ENCODE measurements at regions not wholly inside any gene's neighbourhood (a gene's known extent, or its start where the extent isn't known, plus 50 kb on each side); places are given as distances from the start of the nearest gene placed in this dataset.
"Not testable (repeated sequence)": the region's sequence is repeated elsewhere in the genome, so short reads cannot be mapped to it uniquely, and the experiment has no call there.

DNA sequence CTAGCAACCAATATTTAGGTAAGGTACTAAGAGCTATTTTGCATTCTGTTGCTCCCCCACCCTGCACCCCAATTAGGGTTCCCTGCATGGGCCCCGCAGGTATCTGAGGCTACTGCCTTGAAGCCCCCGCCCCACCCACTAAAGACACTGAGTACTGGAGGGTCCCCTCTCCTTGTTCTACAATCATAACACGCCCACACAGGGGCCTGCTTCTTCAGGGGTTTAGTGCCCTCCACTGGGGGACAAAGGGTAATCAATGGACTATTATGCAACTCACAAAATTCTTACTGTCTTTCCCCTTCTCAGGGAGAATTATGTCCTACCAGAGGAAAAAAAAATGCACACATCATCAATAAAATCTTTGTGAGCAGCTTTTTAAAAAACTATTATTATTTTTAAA lies 113.1 kb downstream of the ATP6V0E2 start:
- not testable (repeated sequence) for H3K4me3 ChIP-seq (replicated peaks; ENCODE audit: low read depth, low read length); DNase-seq (ENCODE audit: low read depth)

DNA sequence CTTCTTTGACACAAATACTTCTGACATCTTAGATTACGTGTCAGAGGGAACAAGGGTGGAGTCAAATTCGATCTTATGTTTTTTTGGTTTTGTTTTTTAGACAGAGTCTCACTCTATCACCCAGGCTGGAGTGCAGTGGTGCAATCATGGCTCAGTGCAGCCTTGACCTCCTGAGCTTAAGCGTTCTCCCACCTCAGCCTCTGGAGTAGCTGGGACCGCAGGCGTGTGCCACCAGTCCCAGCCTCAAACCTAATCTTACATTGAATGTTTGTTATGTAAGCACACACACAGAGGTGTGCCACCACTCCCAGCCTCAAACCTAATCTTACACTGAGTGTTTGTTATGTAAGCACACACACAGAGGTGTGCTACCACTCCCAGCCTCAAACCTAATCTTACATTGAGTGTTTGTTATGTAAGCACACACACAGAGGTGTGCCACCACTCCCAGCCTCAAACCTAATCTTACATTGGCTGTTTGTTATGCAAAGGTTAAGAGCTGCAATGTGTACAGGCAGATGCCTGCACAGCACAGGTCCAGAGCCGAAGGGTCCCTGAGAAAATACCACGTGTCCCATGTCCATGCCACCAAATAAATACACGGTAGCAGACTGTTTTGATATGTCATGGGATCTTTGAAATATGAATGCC lies 118.0 kb downstream of the ATP6V0E2 start:
- not testable (repeated sequence) for H3K4me3 ChIP-seq (replicated peaks; ENCODE audit: low read depth, low read length); DNase-seq (ENCODE audit: low read depth)

DNA sequence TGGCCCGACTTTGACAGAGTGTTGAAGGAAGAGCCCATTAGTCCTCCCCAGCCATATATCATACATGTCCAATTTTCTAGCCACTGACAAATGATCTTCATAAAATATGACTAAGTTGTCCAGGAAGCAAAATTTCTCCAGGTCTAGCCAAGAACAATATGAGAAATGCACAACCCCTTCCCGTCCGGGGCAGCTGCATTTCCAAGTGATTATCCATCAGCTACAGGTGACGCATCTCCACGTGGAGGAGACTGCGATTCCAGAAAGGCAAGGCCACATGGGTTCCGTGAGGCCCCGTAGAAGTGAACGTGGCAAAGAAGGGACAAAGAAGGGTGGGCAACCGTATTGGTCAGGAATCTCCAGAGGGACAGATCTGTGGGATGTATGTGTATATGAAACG lies 118.6 kb downstream of the ATP6V0E2 start:
- H3K4me3 ChIP-seq (replicated peaks; ENCODE audit: low read depth, low read length); DNase-seq (ENCODE audit: low read depth): not testable (repeated sequence)

DNA sequence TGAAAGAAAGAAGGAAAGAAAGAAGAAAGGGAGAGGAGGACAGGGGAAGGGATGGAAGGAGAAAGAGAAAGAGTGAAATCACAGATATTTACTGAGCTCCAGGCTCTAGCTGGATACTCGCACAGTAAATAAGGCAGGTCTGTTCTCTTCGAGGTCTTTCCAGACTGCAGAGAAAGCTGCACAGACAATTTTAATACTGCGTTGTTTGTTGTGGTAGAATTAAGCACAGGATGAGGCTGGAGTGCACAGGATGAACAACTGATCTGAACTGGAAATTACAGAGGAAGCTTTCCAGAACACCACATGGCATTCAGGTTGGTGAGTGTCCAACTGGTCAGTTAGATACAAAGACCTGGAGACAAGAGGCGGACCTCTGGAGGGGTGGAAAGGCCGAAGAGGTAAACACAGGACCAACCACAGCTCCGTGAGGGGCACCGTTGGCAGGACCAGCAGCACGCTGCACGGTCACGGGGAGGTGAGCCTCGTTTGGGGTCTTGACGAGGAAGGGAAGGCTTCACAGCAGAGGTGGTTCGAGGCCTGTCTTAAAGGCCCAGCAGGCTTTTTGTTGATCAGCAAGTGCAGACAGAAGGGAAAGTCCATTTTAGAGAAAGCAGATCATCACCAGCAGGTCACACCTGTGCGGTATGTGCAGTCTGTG lies 121.7 kb downstream of the ATP6V0E2 start:
- not testable (repeated sequence) for H3K4me3 ChIP-seq (replicated peaks; ENCODE audit: low read depth, low read length); DNase-seq (ENCODE audit: low read depth)

DNA sequence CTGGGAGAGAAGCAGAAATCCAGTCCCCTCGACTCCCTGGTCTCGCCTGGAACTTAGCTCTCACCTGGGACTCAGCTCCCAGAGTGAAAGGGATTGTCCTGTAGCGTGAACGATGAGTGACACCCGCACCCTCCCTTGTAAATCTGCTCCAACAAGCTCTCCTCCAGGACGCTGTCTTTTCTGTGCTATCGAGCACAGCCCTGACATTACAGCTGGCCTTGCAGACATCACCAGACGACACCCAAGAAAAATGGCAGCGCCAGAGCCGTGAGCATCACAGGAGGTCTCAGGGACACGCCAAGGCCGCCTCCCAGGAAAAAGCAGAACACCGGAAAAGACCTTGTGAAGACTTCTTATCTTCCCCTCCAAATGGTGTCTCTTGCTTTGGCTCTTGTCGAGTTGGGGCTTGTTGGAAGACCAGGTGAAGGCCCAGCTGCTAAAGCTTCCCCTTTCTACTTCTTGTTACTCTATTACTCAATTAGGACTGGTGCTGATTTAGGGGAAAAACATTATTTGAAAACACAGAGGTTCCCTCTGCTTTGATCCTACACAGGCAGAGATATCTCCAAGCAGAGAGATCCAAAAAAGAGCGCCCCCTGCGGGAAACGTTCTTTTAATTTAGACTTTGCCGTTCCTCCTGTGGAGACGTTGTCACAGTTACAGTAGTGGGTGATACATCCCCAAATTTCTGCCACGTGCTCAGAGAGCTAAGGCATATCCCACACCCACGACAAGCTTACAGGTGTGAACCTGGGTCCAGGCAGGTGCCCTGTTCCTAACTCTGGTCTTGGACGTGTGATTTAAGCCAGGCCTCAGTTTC lies 127.2 kb downstream of the ATP6V0E2 start:
- H3K4me3 ChIP-seq (replicated peaks; ENCODE audit: low read depth, low read length); DNase-seq (ENCODE audit: low read depth): not testable (repeated sequence)

DNA sequence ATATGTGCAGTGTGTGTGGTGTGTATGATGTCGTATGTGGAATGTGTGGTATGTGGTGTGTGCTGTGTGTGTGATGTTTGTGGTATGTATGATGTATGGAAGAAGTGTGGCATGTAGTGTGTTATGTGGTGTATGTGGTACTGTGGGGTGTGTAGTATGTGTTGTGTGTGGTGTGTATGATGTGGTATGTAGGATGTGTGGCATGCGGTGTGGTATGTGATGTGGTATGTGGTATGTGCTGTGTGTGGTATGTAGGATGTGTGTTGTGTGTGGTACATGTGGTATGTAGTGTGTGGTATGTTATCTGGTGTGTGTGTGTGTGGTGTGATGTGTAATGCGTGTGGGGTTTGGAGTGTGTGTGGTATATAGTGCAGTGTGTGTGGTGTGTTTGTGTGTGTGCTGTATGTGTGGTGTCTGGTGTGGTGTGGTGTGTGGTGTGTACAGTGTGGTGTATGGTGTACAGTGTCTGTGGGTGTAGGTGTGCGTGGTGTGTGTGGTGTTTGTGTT lies 129.6 kb downstream of the ATP6V0E2 start:
- H3K4me3 ChIP-seq (replicated peaks; ENCODE audit: low read depth, low read length) = no peak overlapping the region
- DNase-seq (ENCODE audit: low read depth) = no peak
- TF ChIP-seq, protein P1, sequence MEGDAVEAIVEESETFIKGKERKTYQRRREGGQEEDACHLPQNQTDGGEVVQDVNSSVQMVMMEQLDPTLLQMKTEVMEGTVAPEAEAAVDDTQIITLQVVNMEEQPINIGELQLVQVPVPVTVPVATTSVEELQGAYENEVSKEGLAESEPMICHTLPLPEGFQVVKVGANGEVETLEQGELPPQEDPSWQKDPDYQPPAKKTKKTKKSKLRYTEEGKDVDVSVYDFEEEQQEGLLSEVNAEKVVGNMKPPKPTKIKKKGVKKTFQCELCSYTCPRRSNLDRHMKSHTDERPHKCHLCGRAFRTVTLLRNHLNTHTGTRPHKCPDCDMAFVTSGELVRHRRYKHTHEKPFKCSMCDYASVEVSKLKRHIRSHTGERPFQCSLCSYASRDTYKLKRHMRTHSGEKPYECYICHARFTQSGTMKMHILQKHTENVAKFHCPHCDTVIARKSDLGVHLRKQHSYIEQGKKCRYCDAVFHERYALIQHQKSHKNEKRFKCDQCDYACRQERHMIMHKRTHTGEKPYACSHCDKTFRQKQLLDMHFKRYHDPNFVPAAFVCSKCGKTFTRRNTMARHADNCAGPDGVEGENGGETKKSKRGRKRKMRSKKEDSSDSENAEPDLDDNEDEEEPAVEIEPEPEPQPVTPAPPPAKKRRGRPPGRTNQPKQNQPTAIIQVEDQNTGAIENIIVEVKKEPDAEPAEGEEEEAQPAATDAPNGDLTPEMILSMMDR (IDR thresholded peaks at IDR 0.05; ENCODE audit: low read length, missing control alignments) = no peak

DNA sequence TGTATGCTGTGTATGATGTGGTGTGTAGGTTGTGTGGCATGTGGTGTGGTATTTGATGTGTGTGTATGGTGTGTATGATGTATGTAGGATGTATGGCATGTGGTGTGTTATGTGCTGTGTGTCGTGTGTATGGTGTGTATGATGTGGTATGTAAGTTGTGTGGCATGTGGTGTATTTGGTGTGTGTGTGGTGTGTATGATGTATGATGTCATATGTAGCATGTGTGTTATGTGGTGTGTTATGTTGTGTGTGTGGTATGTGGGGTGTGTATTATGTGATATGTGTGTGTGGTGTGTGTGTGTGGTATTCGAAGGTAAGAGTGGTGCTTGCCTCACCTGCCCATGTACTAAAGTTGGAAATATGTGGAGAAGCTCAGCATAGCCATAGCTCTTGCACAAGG lies 130.2 kb downstream of the ATP6V0E2 start:
- H3K4me3 ChIP-seq (replicated peaks; ENCODE audit: low read depth, low read length); DNase-seq (ENCODE audit: low read depth): not testable (repeated sequence)

DNA sequence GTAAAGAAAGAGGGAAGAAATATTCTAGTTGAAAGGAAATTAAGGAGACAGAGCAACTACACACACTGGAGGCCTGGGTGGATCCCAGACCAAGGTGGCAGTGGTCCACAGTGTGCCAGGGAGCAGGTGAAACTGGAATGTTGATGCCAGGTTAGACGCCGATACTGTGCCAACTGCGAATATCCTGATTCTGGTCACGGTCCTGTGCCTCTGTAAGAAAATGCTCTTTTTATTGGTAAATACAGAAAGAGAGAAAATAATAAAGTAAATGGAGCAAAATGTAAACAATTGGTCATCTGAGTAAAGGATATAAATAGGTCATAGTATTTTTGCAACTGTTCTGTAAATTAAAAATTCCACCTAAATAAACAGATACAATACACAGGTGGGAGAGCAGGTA lies 131.1 kb downstream of the ATP6V0E2 start:
- DNase-seq (ENCODE audit: low read depth); H3K4me3 ChIP-seq (replicated peaks; ENCODE audit: low read depth, low read length): not testable (repeated sequence)

DNA sequence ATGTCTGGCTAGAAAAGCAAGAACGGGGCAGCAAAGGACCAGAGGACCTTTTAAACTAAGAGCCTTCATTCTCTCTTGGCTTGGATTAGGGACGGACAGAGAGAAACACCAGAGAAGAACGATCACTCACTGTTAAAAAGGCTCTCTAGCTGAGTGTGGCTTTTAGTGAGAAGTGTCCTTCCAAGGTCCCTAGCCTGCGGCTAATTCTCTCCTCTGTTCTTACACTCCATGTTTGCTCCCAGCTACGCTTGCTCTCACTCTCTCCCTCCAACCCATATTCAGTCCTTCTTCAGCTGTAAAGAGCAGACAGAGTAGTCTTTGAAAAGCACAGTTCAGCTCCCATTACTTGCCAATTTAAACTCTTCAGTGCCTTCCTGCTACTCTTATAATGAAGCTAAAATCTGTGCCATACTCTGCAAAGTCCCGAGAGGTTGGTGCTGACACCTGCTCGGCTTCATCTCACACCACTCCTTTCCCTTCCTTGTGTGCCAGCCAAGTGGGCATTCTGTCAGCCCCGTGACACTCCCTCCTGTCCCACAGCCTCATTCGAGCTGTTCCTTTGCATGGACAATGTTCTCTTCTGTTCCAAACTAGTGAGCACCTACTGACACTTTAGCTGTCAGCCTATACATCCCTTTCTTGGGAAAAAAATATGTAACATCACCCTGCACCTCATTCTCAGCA lies 136.0 kb downstream of the ATP6V0E2 start:
- not testable (repeated sequence) for H3K4me3 ChIP-seq (replicated peaks; ENCODE audit: low read depth, low read length)

DNA sequence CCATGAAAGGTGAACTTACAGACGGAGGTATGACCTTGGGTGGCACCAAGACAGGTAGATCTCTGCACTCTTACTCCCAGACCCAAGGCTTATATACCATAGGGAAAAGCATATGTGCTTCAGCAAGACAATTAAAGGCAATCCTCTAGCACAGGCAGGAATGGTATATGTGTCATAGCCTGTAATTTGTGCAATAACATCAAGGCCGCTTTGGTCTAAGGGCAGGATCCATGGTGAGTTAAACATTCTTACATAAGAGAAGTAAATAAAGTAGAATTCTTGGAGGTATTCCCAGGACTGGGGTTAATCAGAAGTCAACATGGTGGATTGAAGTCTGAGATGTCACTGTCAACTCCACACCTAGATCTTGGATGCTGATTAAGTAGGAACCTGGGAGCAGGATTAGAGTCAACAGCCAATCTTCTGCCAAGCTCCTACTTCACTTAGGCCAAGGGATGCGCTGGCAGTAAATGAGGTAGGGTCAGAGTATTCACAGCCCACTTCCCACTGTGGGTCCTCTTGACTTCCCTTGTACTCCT lies 143.0 kb downstream of the ATP6V0E2 start:
- H3K4me3 ChIP-seq (replicated peaks; ENCODE audit: low read depth, low read length); DNase-seq (ENCODE audit: low read depth): not testable (repeated sequence)

More for the DNA sequence above, 136.0 kb downstream of the ATP6V0E2 start:
- DNase-seq (ENCODE audit: low read depth) = not testable (repeated sequence)

DNA sequence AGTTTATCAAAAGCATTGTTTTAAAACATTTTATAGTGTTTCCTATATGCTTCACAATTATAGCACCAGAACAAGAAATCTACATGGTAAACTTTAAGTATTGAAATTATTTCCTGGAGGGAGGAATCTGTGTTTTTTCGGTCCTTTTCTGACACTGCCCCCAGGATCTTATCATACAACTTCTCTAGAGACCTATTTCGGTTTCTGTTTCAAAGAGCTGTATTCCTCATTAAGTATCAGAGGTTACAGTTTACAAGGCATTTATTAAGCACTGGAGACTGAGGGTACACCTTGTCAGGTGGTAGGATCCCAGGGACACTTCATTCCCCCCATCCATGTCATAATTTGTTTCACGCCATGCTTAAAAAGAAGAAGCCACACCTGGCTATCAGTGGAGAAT lies 146.4 kb downstream of the ATP6V0E2 start:
- not testable (repeated sequence) for DNase-seq (ENCODE audit: low read depth); H3K4me3 ChIP-seq (replicated peaks; ENCODE audit: low read depth, low read length)

DNA sequence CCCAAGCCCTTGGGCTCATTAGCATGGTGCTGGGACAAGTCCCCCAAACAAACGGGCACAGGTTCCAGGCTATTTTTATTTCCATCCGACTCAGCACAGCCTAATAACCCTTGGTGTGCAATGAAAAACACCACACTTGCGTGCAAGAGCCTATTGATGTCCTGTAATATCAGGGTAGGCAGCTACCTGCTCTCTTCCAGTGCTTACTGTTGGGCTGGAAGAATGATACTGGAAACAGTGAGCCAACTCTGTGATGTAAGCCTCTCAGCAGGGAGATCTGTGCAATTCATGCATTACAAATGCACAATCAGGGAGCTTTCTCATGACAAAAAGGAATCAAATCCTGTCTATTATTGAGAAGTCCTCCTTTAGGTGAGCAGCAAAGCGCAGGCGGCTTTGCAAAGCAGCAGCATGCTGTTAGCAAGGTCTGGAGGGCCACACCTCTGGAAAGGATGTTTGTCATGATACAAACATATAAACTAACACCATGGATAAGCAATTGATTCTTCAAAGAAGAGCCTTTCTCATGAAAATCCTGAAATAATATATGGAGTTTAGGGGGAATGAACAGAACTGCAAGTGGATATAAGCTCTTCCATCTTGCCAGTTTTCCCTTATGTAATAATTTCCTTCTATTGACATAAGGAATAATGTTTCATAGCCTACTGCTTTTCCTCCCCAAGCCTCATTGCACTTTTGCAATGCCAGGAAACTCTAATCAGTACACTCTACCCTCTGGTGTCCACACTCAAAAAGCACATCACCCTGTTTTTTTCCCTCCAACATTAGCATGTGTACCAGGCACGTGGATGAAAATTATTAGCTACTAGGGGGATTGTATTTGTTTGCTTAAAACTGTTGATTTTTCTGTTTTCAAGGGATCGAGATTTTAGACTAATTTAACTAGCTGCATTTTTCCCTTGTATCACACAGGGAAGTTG lies 151.1 kb downstream of the ATP6V0E2 start:
- H3K4me3 ChIP-seq (replicated peaks; ENCODE audit: low read depth, low read length); DNase-seq (ENCODE audit: low read depth): not testable (repeated sequence)

DNA sequence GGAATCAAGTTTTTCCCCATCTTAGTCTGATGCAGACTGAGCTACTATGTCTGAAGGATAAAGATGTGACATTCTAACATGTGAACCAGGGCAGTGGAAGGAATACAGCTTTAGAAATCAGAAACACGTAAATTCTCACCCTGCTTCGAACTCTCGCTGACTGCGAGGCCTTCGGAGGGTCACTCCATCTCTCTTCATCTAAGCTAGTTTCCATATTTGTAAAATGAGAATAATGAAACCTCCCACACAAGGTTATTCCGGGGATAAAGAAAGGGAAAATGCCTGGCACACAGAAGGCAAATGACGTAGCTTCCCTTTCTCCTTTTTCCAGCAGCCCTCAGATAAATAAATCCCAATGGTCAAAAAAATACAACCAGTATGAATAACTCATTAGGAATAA lies 152.0 kb downstream of the ATP6V0E2 start:
- not testable (repeated sequence) for DNase-seq (ENCODE audit: low read depth)

DNA sequence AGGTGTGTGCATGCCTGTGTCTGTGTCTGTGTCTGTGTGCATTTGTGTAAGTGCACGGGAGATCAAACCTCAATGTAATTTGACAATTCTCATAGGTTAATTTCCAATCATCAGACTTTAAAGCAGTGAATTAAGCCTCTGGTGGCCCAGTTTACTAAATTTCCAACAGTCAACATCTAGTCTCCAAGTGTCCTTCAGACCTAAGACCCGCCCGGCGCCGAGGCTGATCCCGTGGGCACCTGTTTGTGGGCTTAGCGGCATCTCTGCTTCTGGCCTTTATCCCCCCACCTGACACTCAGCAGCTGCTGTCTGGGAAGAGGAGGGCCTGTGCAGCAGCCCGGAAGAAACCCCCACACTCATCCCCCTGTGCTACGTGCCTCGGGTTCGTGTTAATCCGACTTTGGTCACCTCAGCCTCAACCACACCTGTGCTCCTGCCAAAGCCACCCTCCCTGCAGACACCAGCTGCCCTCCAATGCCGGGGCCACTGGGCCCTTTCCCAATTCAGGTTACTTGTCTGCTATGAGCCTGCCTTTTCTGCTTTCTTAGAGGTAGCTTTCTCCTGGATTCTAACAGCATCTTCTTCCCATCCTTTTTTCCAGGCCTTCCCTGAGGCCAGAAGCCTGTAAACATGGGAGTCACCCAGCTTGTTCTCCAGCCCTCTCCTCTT lies 154.7 kb downstream of the ATP6V0E2 start:
- DNase-seq (ENCODE audit: low read depth) = not testable (repeated sequence)

More for the DNA sequence above, 152.0 kb downstream of the ATP6V0E2 start:
- not testable (repeated sequence) for H3K4me3 ChIP-seq (replicated peaks; ENCODE audit: low read depth, low read length)

DNA sequence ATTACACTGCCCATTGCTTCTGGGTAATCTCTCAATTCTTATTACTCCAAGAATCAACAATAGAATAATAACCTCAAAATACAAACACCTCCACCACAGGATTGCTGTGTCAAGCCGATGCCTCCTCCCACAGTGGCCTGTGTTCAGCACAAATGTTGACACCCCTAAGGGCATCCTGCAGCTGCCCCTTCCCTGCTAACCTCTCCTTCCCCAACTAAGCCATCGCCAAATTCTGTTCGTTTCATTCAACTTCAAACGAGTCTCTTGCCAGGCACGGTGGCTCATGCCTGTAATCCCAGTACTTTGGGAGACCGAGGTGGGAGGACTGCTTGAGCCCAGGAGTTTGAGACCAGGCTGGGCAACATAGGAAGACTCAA lies 155.2 kb downstream of the ATP6V0E2 start:
- DNase-seq (ENCODE audit: low read depth); H3K4me3 ChIP-seq (replicated peaks; ENCODE audit: low read depth, low read length): not testable (repeated sequence)

More for the DNA sequence above, 154.7 kb downstream of the ATP6V0E2 start:
- not testable (repeated sequence) for H3K4me3 ChIP-seq (replicated peaks; ENCODE audit: low read depth, low read length)

DNA sequence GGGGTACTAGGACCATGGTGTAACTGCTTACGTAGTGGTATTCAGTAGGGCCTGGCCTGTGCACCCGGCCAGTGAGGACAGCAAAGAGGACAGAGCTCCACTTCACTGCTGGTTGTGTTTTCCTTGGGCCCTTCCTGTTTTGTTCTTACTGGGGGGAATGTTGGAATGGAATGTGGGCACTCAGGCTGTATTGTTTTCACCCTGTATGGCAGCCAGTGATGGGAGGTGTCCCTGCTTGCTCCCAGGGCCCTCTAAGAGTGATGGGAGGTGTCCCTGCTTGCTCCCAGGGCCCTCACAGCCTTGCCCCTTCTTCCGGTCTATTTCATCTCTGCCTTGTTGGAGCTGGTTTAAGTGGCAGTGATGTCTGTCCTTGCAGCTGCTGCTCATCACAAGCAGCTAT lies 158.0 kb downstream of the ATP6V0E2 start:
- DNase-seq (ENCODE audit: low read depth); H3K4me3 ChIP-seq (replicated peaks; ENCODE audit: low read depth, low read length): not testable (repeated sequence)
